LNCaP clone FGC (cell line): ENCODE measurements at regions not wholly inside any gene's neighbourhood (a gene's known extent, or its start where the extent isn't known, plus 50 kb on each side); places are given as distances from the start of the nearest gene placed in this dataset.

Source experiments
- DNase-seq: peaks from one replicate; pipeline ENCODE4 v3.0.0-alpha.2; 2011; ENCODE audit warnings: low read depth
- H3K4me3 ChIP-seq: 2 replicates; pipeline ENCODE4 v1.5.1; 2011; ENCODE audit warnings: mild to moderate bottlenecking, low read depth, low read length, control low read depth
- CTCF ChIP-seq: IDR thresholded peaks from 2 replicates; pipeline ENCODE4 v1.5.1; 2012; ENCODE audit warnings: mild to moderate bottlenecking; ENCODE audit not compliant: control insufficient read depth, insufficient read depth; ENCODE audit errors: extremely low read depth

- no peak overlapping the region for H3K4me3 ChIP-seq
- TF ChIP-seq CTCF = no peak
- DNase-seq = no peak
Observed at GRCh38 chr14:100409003-100409360, 85.8 kb downstream of the SLC25A47 start.

GRCh38 chr14:100409651-100410050, 86.5 kb downstream of the SLC25A47 start:
- DNase-seq = no peak
- H3K4me3 ChIP-seq = no peak overlapping the region
- no peak for TF ChIP-seq CTCF

- no peak for TF ChIP-seq CTCF
- H3K4me3 ChIP-seq = no peak overlapping the region
- DNase-seq = no peak
Observed at GRCh38 chr14:100410056-100410565, 87.0 kb downstream of the SLC25A47 start.

- no peak for DNase-seq
- TF ChIP-seq CTCF = no peak
- H3K4me3 ChIP-seq = no peak overlapping the region
Observed at GRCh38 chr14:100413699-100414098, 90.6 kb downstream of the SLC25A47 start.

- no peak overlapping the region for H3K4me3 ChIP-seq
- no peak for DNase-seq
- TF ChIP-seq CTCF = no peak
Observed at GRCh38 chr14:100415226-100415625, 92.1 kb downstream of the SLC25A47 start.

- H3K4me3 ChIP-seq = no peak overlapping the region
- no peak for DNase-seq
- TF ChIP-seq CTCF = no peak
Observed at GRCh38 chr14:100416081-100416680, 93.0 kb downstream of the SLC25A47 start.

GRCh38 chr14:100416921-100417860, 94.1 kb downstream of the SLC25A47 start:
- no peak overlapping the region for H3K4me3 ChIP-seq
- no peak for DNase-seq
- no peak for TF ChIP-seq CTCF
